ENCODE measurements at regions not wholly inside any gene's neighbourhood (a gene's known extent, or its start where the extent isn't known, plus 50 kb on each side); places are given as distances from the start of the nearest gene placed in this dataset.

DNA sequence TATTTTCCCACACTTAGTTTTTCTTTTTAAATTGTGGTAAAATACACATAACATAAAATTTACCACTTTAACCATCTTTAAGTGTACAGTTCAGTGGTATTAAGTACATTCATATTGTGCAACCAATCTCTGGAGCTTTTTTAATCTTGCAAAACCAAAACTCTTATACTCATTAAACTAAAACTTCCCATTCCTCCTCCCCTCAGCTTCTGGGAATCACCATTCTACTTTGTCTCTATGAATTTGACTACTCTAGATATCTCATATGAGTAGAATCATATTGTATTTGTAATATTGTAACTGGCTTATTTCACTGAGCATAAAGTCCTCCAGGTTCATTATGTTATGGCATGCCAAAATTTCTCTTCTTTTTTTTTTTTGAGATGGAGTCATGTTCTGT lies 86.4 kb upstream of the JAZF1 start:
- H3K4me3 Mint-ChIP-seq = no peak overlapping the region
- Histone ChIP-seq H3K27me3 (ENCODE audit: control insufficient read depth in 2 of 2, insufficient read depth in 2 of 2, low read length in 2 of 2) (no peaks in the 10 kb centered on the region), H3K4me2 (replicated peaks; ENCODE audit: extremely low read depth, low read length, poor library complexity, severe bottlenecking) (no peak overlapping the region), H4K20me1 (ENCODE audit: insufficient read depth, low read length) (no peaks in the 10 kb centered on the region), H3K36me3 (replicated peaks in 1 of 2; ENCODE audit: control insufficient read depth in 1 of 2, insufficient read depth in 2 of 2, low read length in 2 of 2) (no peaks in the 10 kb centered on the region), H3K9ac (ENCODE audit: insufficient read depth, low read length, poor library complexity, severe bottlenecking) (no peak overlapping the region), H2AFZ (ENCODE audit: insufficient read depth, low read depth, low read length, poor library complexity, severe bottlenecking) (no peak overlapping the region), H3K9me3 (replicated peaks in 1 of 2; ENCODE audit: control insufficient read depth in 1 of 2, insufficient read depth in 1 of 2, low read length in 2 of 2) (peaks cover 0 to 6% of the 10 kb centered on the region in 2 donors), H3K4me3 (replicated peaks in 1 of 3; ENCODE audit: low read depth in 2 of 3, low read length in 3 of 3) (no peak overlapping the region), H3K27ac (ENCODE audit: low read depth in 1 of 2, low read length in 2 of 2) (no peak overlapping the region), H3K79me2 (ENCODE audit: insufficient read depth, low read length) (no peaks in the 10 kb centered on the region), H3K4me1 (ENCODE audit: control insufficient read depth in 1 of 2, insufficient read depth in 2 of 2, low read length in 2 of 2) (peaks cover 12 to 14% of the 10 kb centered on the region in 2 donors)
- peaks cover 0 to 2% (median 0%) of the 10 kb centered on the region in 3 donors for H3K27me3 Mint-ChIP-seq (ENCODE audit: low read depth in 3 of 3)
- TF ChIP-seq, protein P1, sequence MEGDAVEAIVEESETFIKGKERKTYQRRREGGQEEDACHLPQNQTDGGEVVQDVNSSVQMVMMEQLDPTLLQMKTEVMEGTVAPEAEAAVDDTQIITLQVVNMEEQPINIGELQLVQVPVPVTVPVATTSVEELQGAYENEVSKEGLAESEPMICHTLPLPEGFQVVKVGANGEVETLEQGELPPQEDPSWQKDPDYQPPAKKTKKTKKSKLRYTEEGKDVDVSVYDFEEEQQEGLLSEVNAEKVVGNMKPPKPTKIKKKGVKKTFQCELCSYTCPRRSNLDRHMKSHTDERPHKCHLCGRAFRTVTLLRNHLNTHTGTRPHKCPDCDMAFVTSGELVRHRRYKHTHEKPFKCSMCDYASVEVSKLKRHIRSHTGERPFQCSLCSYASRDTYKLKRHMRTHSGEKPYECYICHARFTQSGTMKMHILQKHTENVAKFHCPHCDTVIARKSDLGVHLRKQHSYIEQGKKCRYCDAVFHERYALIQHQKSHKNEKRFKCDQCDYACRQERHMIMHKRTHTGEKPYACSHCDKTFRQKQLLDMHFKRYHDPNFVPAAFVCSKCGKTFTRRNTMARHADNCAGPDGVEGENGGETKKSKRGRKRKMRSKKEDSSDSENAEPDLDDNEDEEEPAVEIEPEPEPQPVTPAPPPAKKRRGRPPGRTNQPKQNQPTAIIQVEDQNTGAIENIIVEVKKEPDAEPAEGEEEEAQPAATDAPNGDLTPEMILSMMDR (IDR thresholded peaks at IDR 0.05) = no peak
- H3K27ac Mint-ChIP-seq = no peak overlapping the region
- intact Hi-C loops (cut with micrococcal nuclease) = no loop called here
- H3K4me1 Mint-ChIP-seq = peaks cover 20% of the 10 kb centered on the region
- peaks cover 0 to 1% of the 10 kb centered on the region in 2 donors for H3K36me3 Mint-ChIP-seq
- peaks cover 0 to 7% (median 5%) of the 10 kb centered on the region in 7 donors for H3K9me3 Mint-ChIP-seq
- no peak for DNase-seq

DNA sequence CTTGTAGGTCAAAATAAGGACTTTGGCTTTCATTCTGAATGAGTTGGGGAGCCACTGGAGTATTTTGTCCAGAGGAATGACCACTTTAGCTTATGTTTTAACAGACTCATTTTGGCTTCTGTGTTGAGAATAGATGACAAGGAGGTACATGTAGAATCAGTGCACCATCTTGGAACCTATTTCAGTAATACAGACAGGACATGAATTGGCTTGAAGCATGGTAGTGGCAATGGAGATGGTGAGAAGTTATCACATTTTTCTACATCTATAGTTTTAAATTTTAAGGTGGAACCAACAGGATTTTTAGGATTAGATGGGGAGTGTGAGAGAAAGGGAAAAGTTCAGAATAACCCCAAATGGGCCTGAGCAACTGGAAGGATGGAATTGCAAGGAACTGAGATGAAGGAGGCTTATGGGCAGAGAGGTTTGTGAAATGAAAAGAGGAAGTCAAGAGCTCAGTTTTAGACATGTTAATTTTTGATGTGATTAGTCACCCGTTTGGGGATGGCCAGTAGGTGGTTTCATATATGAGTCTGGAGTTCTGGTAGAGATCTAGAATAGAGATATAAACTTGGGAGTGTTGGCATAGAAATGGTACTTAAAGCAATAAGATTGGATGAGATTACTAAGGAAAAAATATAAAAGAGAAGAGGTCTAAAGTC lies 89.2 kb upstream of the JAZF1 start:
- no peak overlapping the region for H3K4me3 ChIP-seq (replicated peaks in 1 of 3; ENCODE audit: low read depth in 2 of 3, low read length in 3 of 3)
- H3K79me2 ChIP-seq (ENCODE audit: insufficient read depth, low read length) = no peaks in the 10 kb centered on the region
- H3K36me3 Mint-ChIP-seq = peaks cover 0 to 1% of the 10 kb centered on the region in 2 donors
- peak overlapping the region in 1 of 2 donors; percentile 0 for H3K27ac ChIP-seq (ENCODE audit: low read depth in 1 of 2, low read length in 2 of 2)
- intact Hi-C loops (cut with micrococcal nuclease) = loop anchor here (5.0 to 10.0 kb wide), 2 partner anchors 85 to 88 kb away; partner anchors contain the start of gene JAZF1 (in 2 of the 2)
- H3K36me3 ChIP-seq (replicated peaks in 1 of 2; ENCODE audit: control insufficient read depth in 1 of 2, insufficient read depth in 2 of 2, low read length in 2 of 2) = no peaks in the 10 kb centered on the region
- no peak overlapping the region for H3K4me2 ChIP-seq (replicated peaks; ENCODE audit: extremely low read depth, low read length, poor library complexity, severe bottlenecking)
- H3K27me3 Mint-ChIP-seq (ENCODE audit: low read depth in 3 of 3) = peaks cover 0 to 3% (median 0%) of the 10 kb centered on the region in 3 donors
- peaks cover 0 to 6% of the 10 kb centered on the region in 2 donors for H3K9me3 ChIP-seq (replicated peaks in 1 of 2; ENCODE audit: control insufficient read depth in 1 of 2, insufficient read depth in 1 of 2, low read length in 2 of 2)
- H3K27me3 ChIP-seq (ENCODE audit: control insufficient read depth in 2 of 2, insufficient read depth in 2 of 2, low read length in 2 of 2) = no peaks in the 10 kb centered on the region
- peak overlapping the region in 5 of 7 donors; percentile 0 to 59 (median 39) for H3K27ac Mint-ChIP-seq
- TF ChIP-seq, protein P1 (IDR thresholded peaks at IDR 0.05) = no peak
- 0% methylated on average over 1 of the region's 1 CpG for WGBS (ENCODE audit: insufficient coverage)
- no peaks in the 10 kb centered on the region for H4K20me1 ChIP-seq (ENCODE audit: insufficient read depth, low read length)
- DNase-seq = peak; percentile 63 to 84 (median 75)
- peaks cover 3 to 12% (median 9%) of the 10 kb centered on the region in 7 donors for H3K9me3 Mint-ChIP-seq
- peaks cover 19 to 21% of the 10 kb centered on the region in 2 donors for H3K4me1 ChIP-seq (ENCODE audit: control insufficient read depth in 1 of 2, insufficient read depth in 2 of 2, low read length in 2 of 2)
- no peak overlapping the region for H3K9ac ChIP-seq (ENCODE audit: insufficient read depth, low read length, poor library complexity, severe bottlenecking)
- H2AFZ ChIP-seq (ENCODE audit: insufficient read depth, low read depth, low read length, poor library complexity, severe bottlenecking) = no peak overlapping the region
- H3K4me3 Mint-ChIP-seq = no peak overlapping the region
- H3K4me1 Mint-ChIP-seq = peaks cover 23% of the 10 kb centered on the region
